ENCODE measurements at regions not wholly inside any gene's neighbourhood (a gene's known extent, or its start where the extent isn't known, plus 50 kb on each side); places are given as distances from the start of the nearest gene placed in this dataset.
"Not testable (repeated sequence)": the region's sequence is repeated elsewhere in the genome, so short reads cannot be mapped to it uniquely, and the experiment has no call there.

GRCh38 chr7:113030489-113030888, 56.1 kb downstream of the GPR85 start:
- H3K36me3 ChIP-seq (ENCODE audit: control insufficient read depth, insufficient read depth, low read length): no peaks in the 10 kb centered on the region
- H3K4me1 ChIP-seq (ENCODE audit: control insufficient read depth, insufficient read depth, low read length): no peaks in the 10 kb centered on the region
- no peak overlapping the region for H3K27ac ChIP-seq (ENCODE audit: insufficient read depth, low read depth, low read length, poor library complexity, severe bottlenecking)
- H3K27me3 ChIP-seq (ENCODE audit: control insufficient read depth, insufficient read depth, low read length, poor library complexity, severe bottlenecking): no peaks in the 10 kb centered on the region
- no peaks in the 10 kb centered on the region for H3K9me3 ChIP-seq (ENCODE audit: control insufficient read depth, low read length)
- no CpG with 5 or more reads among the region's 1 CpG for WGBS, 2 experiments
- no peak overlapping the region for H3K4me3 ChIP-seq (ENCODE audit: insufficient read depth, low read depth, low read length)

- Histone ChIP-seq H3K4me3 (ENCODE audit: insufficient read depth, low read depth, low read length) (no peak overlapping the region), H3K9me3 (ENCODE audit: control insufficient read depth, low read length) (no peaks in the 10 kb centered on the region), H3K27ac (ENCODE audit: insufficient read depth, low read depth, low read length, poor library complexity, severe bottlenecking) (no peak overlapping the region), H3K36me3 (ENCODE audit: control insufficient read depth, insufficient read depth, low read length) (no peaks in the 10 kb centered on the region), H3K27me3 (ENCODE audit: control insufficient read depth, insufficient read depth, low read length, poor library complexity, severe bottlenecking) (no peaks in the 10 kb centered on the region), H3K4me1 (ENCODE audit: control insufficient read depth, insufficient read depth, low read length) (no peaks in the 10 kb centered on the region)
- WGBS, 2 experiments: 70 to 75% methylated on average over 1 of the region's 1 CpG
Measured at GRCh38 chr7:113026941-113027340, 59.7 kb downstream of the GPR85 start.

GRCh38 chr7:113017144-113017857, 69.3 kb downstream of the GPR85 start:
- H3K27me3 ChIP-seq (ENCODE audit: control insufficient read depth, insufficient read depth, low read length, poor library complexity, severe bottlenecking); H3K27ac ChIP-seq (ENCODE audit: insufficient read depth, low read depth, low read length, poor library complexity, severe bottlenecking); H3K4me3 ChIP-seq (ENCODE audit: insufficient read depth, low read depth, low read length); H3K36me3 ChIP-seq (ENCODE audit: control insufficient read depth, insufficient read depth, low read length); H3K9me3 ChIP-seq (ENCODE audit: control insufficient read depth, low read length); H3K4me1 ChIP-seq (ENCODE audit: control insufficient read depth, insufficient read depth, low read length): not testable (repeated sequence)
- 96 to 97% methylated on average over 43 of the region's 43 CpGs for WGBS, 2 experiments

GRCh38 chr7:113015034-113015645, 71.5 kb downstream of the GPR85 start:
- no peaks in the 10 kb centered on the region for H3K4me1 ChIP-seq (ENCODE audit: control insufficient read depth, insufficient read depth, low read length)
- H3K4me3 ChIP-seq (ENCODE audit: insufficient read depth, low read depth, low read length): no peak overlapping the region
- no peaks in the 10 kb centered on the region for H3K9me3 ChIP-seq (ENCODE audit: control insufficient read depth, low read length)
- no peaks in the 10 kb centered on the region for H3K27me3 ChIP-seq (ENCODE audit: control insufficient read depth, insufficient read depth, low read length, poor library complexity, severe bottlenecking)
- H3K36me3 ChIP-seq (ENCODE audit: control insufficient read depth, insufficient read depth, low read length): no peaks in the 10 kb centered on the region
- no CpG with 5 or more reads among the region's 2 CpGs for WGBS, 2 experiments
- H3K27ac ChIP-seq (ENCODE audit: insufficient read depth, low read depth, low read length, poor library complexity, severe bottlenecking): no peak overlapping the region

- H3K4me1 ChIP-seq (ENCODE audit: control insufficient read depth, insufficient read depth, low read length): no peaks in the 10 kb centered on the region
- no peaks in the 10 kb centered on the region for H3K36me3 ChIP-seq (ENCODE audit: control insufficient read depth, insufficient read depth, low read length)
- H3K27ac ChIP-seq (ENCODE audit: insufficient read depth, low read depth, low read length, poor library complexity, severe bottlenecking): no peak overlapping the region
- no peaks in the 10 kb centered on the region for H3K27me3 ChIP-seq (ENCODE audit: control insufficient read depth, insufficient read depth, low read length, poor library complexity, severe bottlenecking)
- H3K9me3 ChIP-seq (ENCODE audit: control insufficient read depth, low read length): no peaks in the 10 kb centered on the region
- no peak overlapping the region for H3K4me3 ChIP-seq (ENCODE audit: insufficient read depth, low read depth, low read length)
Measured at GRCh38 chr7:113013761-113014449, 72.7 kb downstream of the GPR85 start.

GRCh38 chr7:113012862-113013261, 73.8 kb downstream of the GPR85 start:
- not testable (repeated sequence) for H3K4me3 ChIP-seq (ENCODE audit: insufficient read depth, low read depth, low read length); H3K27ac ChIP-seq (ENCODE audit: insufficient read depth, low read depth, low read length, poor library complexity, severe bottlenecking); H3K9me3 ChIP-seq (ENCODE audit: control insufficient read depth, low read length); H3K27me3 ChIP-seq (ENCODE audit: control insufficient read depth, insufficient read depth, low read length, poor library complexity, severe bottlenecking); H3K4me1 ChIP-seq (ENCODE audit: control insufficient read depth, insufficient read depth, low read length); H3K36me3 ChIP-seq (ENCODE audit: control insufficient read depth, insufficient read depth, low read length)
- WGBS, 2 experiments: 93% methylated on average over 1 of the region's 1 CpG; no CpG with 5 or more reads in 1 of the 2 experiments

GRCh38 chr7:113010377-113010776, 76.2 kb downstream of the GPR85 start:
- Histone ChIP-seq H3K4me1 (ENCODE audit: control insufficient read depth, insufficient read depth, low read length) (no peaks in the 10 kb centered on the region), H3K4me3 (ENCODE audit: insufficient read depth, low read depth, low read length) (no peak overlapping the region), H3K27me3 (ENCODE audit: control insufficient read depth, insufficient read depth, low read length, poor library complexity, severe bottlenecking) (no peaks in the 10 kb centered on the region), H3K9me3 (ENCODE audit: control insufficient read depth, low read length) (no peaks in the 10 kb centered on the region), H3K36me3 (ENCODE audit: control insufficient read depth, insufficient read depth, low read length) (no peaks in the 10 kb centered on the region), H3K27ac (ENCODE audit: insufficient read depth, low read depth, low read length, poor library complexity, severe bottlenecking) (no peak overlapping the region)

GRCh38 chr7:113008755-113009154, 77.9 kb downstream of the GPR85 start:
- no peaks in the 10 kb centered on the region for H3K27me3 ChIP-seq (ENCODE audit: control insufficient read depth, insufficient read depth, low read length, poor library complexity, severe bottlenecking)
- WGBS, 2 experiments: 93% methylated on average over 4 of the region's 5 CpGs
- H3K36me3 ChIP-seq (ENCODE audit: control insufficient read depth, insufficient read depth, low read length): no peaks in the 10 kb centered on the region
- no peak overlapping the region for H3K4me3 ChIP-seq (ENCODE audit: insufficient read depth, low read depth, low read length)
- no peaks in the 10 kb centered on the region for H3K9me3 ChIP-seq (ENCODE audit: control insufficient read depth, low read length)
- H3K27ac ChIP-seq (ENCODE audit: insufficient read depth, low read depth, low read length, poor library complexity, severe bottlenecking): no peak overlapping the region
- no peaks in the 10 kb centered on the region for H3K4me1 ChIP-seq (ENCODE audit: control insufficient read depth, insufficient read depth, low read length)

GRCh38 chr7:113004726-113005454, 81.7 kb downstream of the GPR85 start:
- Histone ChIP-seq H3K27ac (ENCODE audit: insufficient read depth, low read depth, low read length, poor library complexity, severe bottlenecking) (no peak overlapping the region), H3K36me3 (ENCODE audit: control insufficient read depth, insufficient read depth, low read length) (no peaks in the 10 kb centered on the region), H3K9me3 (ENCODE audit: control insufficient read depth, low read length) (no peaks in the 10 kb centered on the region), H3K4me1 (ENCODE audit: control insufficient read depth, insufficient read depth, low read length) (no peaks in the 10 kb centered on the region), H3K4me3 (ENCODE audit: insufficient read depth, low read depth, low read length) (no peak overlapping the region), H3K27me3 (ENCODE audit: control insufficient read depth, insufficient read depth, low read length, poor library complexity, severe bottlenecking) (no peaks in the 10 kb centered on the region)
- 85 to 95% methylated on average over 2 to 3 of the region's 4 CpGs for WGBS, 2 experiments
